GM19351 (cell line): ENCODE measurements at regions not wholly inside any gene's neighbourhood (a gene's known extent, or its start where the extent isn't known, plus 50 kb on each side); places are given as distances from the start of the nearest gene placed in this dataset.
A peak's percentile ranks its signal among the peaks of the same experiment; 100 is the strongest.

Experiments
- ATAC-seq: cut with Tn5 transposase; IDR thresholded peaks from one replicate; pipeline ENCODE4 v1.9.1; 2021; ENCODE audit warnings: mild to moderate bottlenecking, moderate library complexity; ENCODE audit not compliant: unreplicated experiment

- ATAC-seq: no peak
Observed at GRCh38 chr2:168338803-168339437, 91.5 kb upstream of the STK39 start.

- ATAC-seq: no peak
Observed at GRCh38 chr2:168340931-168341330, 93.5 kb upstream of the STK39 start.

GRCh38 chr2:168343586-168343985, 96.2 kb upstream of the STK39 start:
- ATAC-seq: no peak

- ATAC-seq: no peak
Observed at GRCh38 chr2:168344706-168345105, 97.3 kb upstream of the STK39 start.

- peak; percentile 49 for ATAC-seq
Observed at GRCh38 chr2:168345601-168346000, 98.2 kb upstream of the STK39 start.

GRCh38 chr2:168346725-168347477, 99.5 kb upstream of the STK39 start:
- peak; percentile 65 for ATAC-seq

- ATAC-seq: peak; percentile 83
Observed at GRCh38 chr2:168348076-168348475, 100.7 kb upstream of the STK39 start.

- ATAC-seq: no peak
Observed at GRCh38 chr2:168350380-168350779, 103.0 kb upstream of the STK39 start.

GRCh38 chr2:168353251-168353650, 102.8 kb upstream of the CERS6 start:
- no peak for ATAC-seq

- no peak for ATAC-seq
Observed at GRCh38 chr2:168354499-168354898, 101.6 kb upstream of the CERS6 start.

GRCh38 chr2:168355121-168355520, 101.0 kb upstream of the CERS6 start:
- no peak for ATAC-seq

- ATAC-seq: no peak
Observed at GRCh38 chr2:168355779-168356476, 100.1 kb upstream of the CERS6 start.

GRCh38 chr2:168356477-168356835, 99.6 kb upstream of the CERS6 start:
- no peak for ATAC-seq

- ATAC-seq: peak; percentile 60
Observed at GRCh38 chr2:168357797-168358472, 98.1 kb upstream of the CERS6 start.

GRCh38 chr2:168359082-168359481, 97.0 kb upstream of the CERS6 start:
- no peak for ATAC-seq

GRCh38 chr2:168363347-168364092, 92.6 kb upstream of the CERS6 start:
- ATAC-seq: peak; percentile 73

- ATAC-seq: no peak
Observed at GRCh38 chr2:168365094-168365621, 90.9 kb upstream of the CERS6 start.

GRCh38 chr2:168369031-168369430, 87.0 kb upstream of the CERS6 start:
- no peak for ATAC-seq

GRCh38 chr2:168371273-168372019, 84.6 kb upstream of the CERS6 start:
- ATAC-seq: peak; percentile 96

- no peak for ATAC-seq
Observed at GRCh38 chr2:168373468-168373867, 82.6 kb upstream of the CERS6 start.
